HCT116 (cell line): ENCODE measurements at regions not wholly inside any gene's neighbourhood (a gene's known extent, or its start where the extent isn't known, plus 50 kb on each side); places are given as distances from the start of the nearest gene placed in this dataset.

Source experiments
- ATAC-seq: fragments of 200-7000 bp; cut with Tn5 transposase; 2 replicates; pipeline ENCODE4 v1.9.1; 2020; ENCODE audit warnings: mild to moderate bottlenecking, moderate library complexity
- BruUV-seq: library from RNA; stranded (reverse); fragments of 400-500 nt; replicated peaks from 2 replicates; lab custom pipeline; 2021; lab: Mats Ljungman, UMichigan
- CTCF ChIA-PET: fragments of 300-600 bp; sonication (Branson Sonifier 250); formaldehyde crosslinking; loops from one replicate; lab custom pipeline; 2021; ENCODE audit warnings: antibody characterized with exemption; lab: Charles Lee
- POLR2A ChIA-PET: fragments of 300-600, 350-600 bp; sonication (Branson Sonifier 250); formaldehyde crosslinking; loops from one replicate; lab custom pipeline; 2021; ENCODE audit warnings: antibody characterized with exemption; lab: Charles Lee
- RAD21 ChIA-PET, 2 experiments: fragments of 300-600 bp; sonication (Branson Sonifier 250); formaldehyde crosslinking; loops; one replicate each; lab custom pipeline; 2023; ENCODE audit warnings: low total read pairs in 2 of 2; ENCODE audit not compliant: uncharacterized antibody in 2 of 2, unreplicated experiment in 2 of 2, low non-redundant PET in 1 of 2; lab: Charles Lee
- DNase-seq: peaks from one replicate; pipeline ENCODE4 v3.0.0-alpha.2; 2010; ENCODE audit warnings: low read depth, low spot score
- H2AFZ ChIP-seq: fragments of 200-600 bp; shearing (Covaris generic), sonication (generic); 2 replicates; pipeline ENCODE4 v1.6.1; 2017; ENCODE audit warnings: low read depth, mixed run types, mixed read lengths, antibody characterized with exemption, low read length; ENCODE audit not compliant: poor library complexity, severe bottlenecking
- H3K27ac ChIP-seq: 2 replicates; pipeline ENCODE4 v1.5.1; 2012; ENCODE audit warnings: low read depth, low read length
- H3K27me3 ChIP-seq: fragments of 200-600 bp; sonication (generic); 2 replicates; pipeline ENCODE4 v1.6.1; 2016; ENCODE audit warnings: mixed run types, low read length, mixed read lengths; ENCODE audit not compliant: insufficient read depth
- H3K36me3 ChIP-seq, 2 experiments: fragments of 200-500 bp in 1 of 2; fragments of 200-600 bp in 1 of 2; sonication (Bioruptor generic) in 1 of 2; sonication (generic) in 1 of 2; 2 replicates each; pipeline versions ENCODE4 v1.5.1 to v1.6.1; 2014 to 2016; ENCODE audit warnings: low read length in 2 of 2, inconsistent platforms in 1 of 2, mixed read lengths in 1 of 2, mixed run types in 1 of 2; ENCODE audit not compliant: insufficient read depth in 2 of 2, control insufficient read depth in 1 of 2
- H3K4me1 ChIP-seq, 2 experiments: fragments of 200-600 bp in 1 of 2; sonication (generic) in 1 of 2; 2 replicates each; pipeline versions ENCODE4 v1.5.1 to v1.6.1; 2012 to 2017; ENCODE audit warnings: low read length in 2 of 2, inconsistent platforms in 1 of 2, mild to moderate bottlenecking in 1 of 2, mixed read lengths in 1 of 2, mixed run types in 1 of 2, moderate library complexity in 1 of 2; ENCODE audit not compliant: insufficient read depth in 2 of 2, control insufficient read depth in 1 of 2
- H3K4me2 ChIP-seq: fragments of 200-600 bp; sonication (generic); 2 replicates; pipeline ENCODE4 v1.6.1; 2017; ENCODE audit warnings: mixed run types, low read length, mixed read lengths
- H3K4me3 ChIP-seq, 2 experiments: fragments of 200-600 bp in 1 of 2; sonication (generic) in 1 of 2; replicated peaks in 1 of 2; 2 replicates each; pipeline ENCODE4 v1.5.1; 2011 to 2016; ENCODE audit warnings: low read length in 2 of 2, control low read depth in 1 of 2, low read depth in 1 of 2, mild to moderate bottlenecking in 1 of 2, mixed read lengths in 1 of 2, mixed run types in 1 of 2
- H3K79me2 ChIP-seq: fragments of 200-600 bp; sonication (generic); 2 replicates; pipeline ENCODE4 v1.6.1; 2017; ENCODE audit warnings: mild to moderate bottlenecking, mixed run types, low read length, moderate library complexity, mixed read lengths; ENCODE audit not compliant: insufficient read depth
- H3K9ac ChIP-seq: fragments of 200-600 bp; sonication (generic); 2 replicates; pipeline ENCODE4 v1.6.1; 2016; ENCODE audit warnings: low read length, mixed read lengths
- H3K9me2 ChIP-seq: fragments of 200-600 bp; sonication (generic), shearing (Covaris generic); 2 replicates; pipeline ENCODE4 v1.6.1; 2017; ENCODE audit warnings: mixed run types, mild to moderate bottlenecking, moderate library complexity; ENCODE audit not compliant: insufficient read depth
- H3K9me3 ChIP-seq, 2 experiments: fragments of 200-500 bp in 1 of 2; fragments of 200-600 bp in 1 of 2; sonication (Bioruptor generic) in 1 of 2; sonication (generic) in 1 of 2; 2 replicates each; pipeline ENCODE4 v1.6.1; 2014 to 2017; ENCODE audit warnings: low read length in 2 of 2, mixed read lengths in 2 of 2, inconsistent platforms in 1 of 2, low read depth in 1 of 2, mild to moderate bottlenecking in 1 of 2, mixed run types in 1 of 2, moderate library complexity in 1 of 2; ENCODE audit not compliant: control insufficient read depth in 1 of 2, insufficient read depth in 1 of 2
- H4K20me1 ChIP-seq: fragments of 200-600 bp; sonication (generic), shearing (Covaris generic); 2 replicates; pipeline ENCODE4 v1.6.1; 2017; ENCODE audit warnings: mixed run types, mild to moderate bottlenecking, moderate library complexity; ENCODE audit not compliant: insufficient read depth
- CBX3 ChIP-seq: IDR thresholded peaks from 2 replicates; pipeline ENCODE4 v1.6.1; 2012; ENCODE audit warnings: low read depth
- CEBPB ChIP-seq: IDR thresholded peaks from 2 replicates; pipeline ENCODE4 v1.6.1; 2012; ENCODE audit warnings: low read depth
- CTCF ChIP-seq, 3 experiments: fragments of 200-600 bp in 1 of 3; sonication (generic) in 1 of 3; IDR thresholded peaks in 2 of 3; conservative IDR thresholded peaks in 1 of 3; 2 replicates each; pipeline ENCODE4 v1.5.1; 2012 to 2017; ENCODE audit warnings: low read depth in 2 of 3, low read length in 2 of 3, antibody characterized with exemption in 1 of 3, borderline replicate concordance in 1 of 3, control low read depth in 1 of 3, mild to moderate bottlenecking in 1 of 3, mixed read lengths in 1 of 3, mixed run types in 1 of 3, moderate library complexity in 1 of 3; ENCODE audit not compliant: insufficient read depth in 1 of 3
- ELF1 ChIP-seq: IDR thresholded peaks from 2 replicates; pipeline ENCODE4 v1.6.1; 2012; ENCODE audit warnings: low read depth, borderline replicate concordance
- EZH2 ChIP-seq: fragments of 200-600 bp; sonication (generic); IDR thresholded peaks from 2 replicates; pipeline ENCODE4 v1.6.1; 2017; ENCODE audit warnings: antibody characterized with exemption, mixed run types
- JUND ChIP-seq: IDR thresholded peaks from 2 replicates; pipeline ENCODE4 v1.6.1; 2012
- POLR2AphosphoS5 ChIP-seq: IDR thresholded peaks from 2 replicates; pipeline ENCODE4 v1.6.1; 2011; ENCODE audit warnings: mild to moderate bottlenecking, low read depth, low read length, moderate library complexity
- SP1 ChIP-seq: IDR thresholded peaks from 2 replicates; pipeline ENCODE4 v1.6.1; 2012; ENCODE audit warnings: low read depth
- ZBTB33 ChIP-seq: IDR thresholded peaks from 2 replicates; pipeline ENCODE4 v1.6.1; 2011; ENCODE audit warnings: mild to moderate bottlenecking, low read length, moderate library complexity; ENCODE audit not compliant: insufficient replicate concordance; ENCODE audit errors: extremely low read depth
- ZFX ChIP-seq: fragments of 450-650 bp; IDR thresholded peaks from 2 replicates; pipeline ENCODE4 v1.6.1; 2017
- intact Hi-C: fragments of 100-400 bp; cut with micrococcal nuclease; formaldehyde crosslinking; loops from 2 replicates; pipeline ENCODE4 v1.10.0; 2022
- TF ChIP-seq, protein P1 (sequence below): IDR thresholded peaks from 2 replicates; pipeline ENCODE4 v1.6.1; 2012; ENCODE audit warnings: low read depth

GRCh38 chr4:120466429-120466828 lies 399.8 kb upstream of the MAD2L1 start:
- Histone ChIP-seq H2AFZ (no peak overlapping the region), H3K9me2 (no peaks in the 10 kb centered on the region), H3K27ac (no peak overlapping the region), H3K4me2 (no peak overlapping the region), H3K36me3 (no peaks in the 10 kb centered on the region), H3K9ac (no peak overlapping the region), H3K27me3 (no peaks in the 10 kb centered on the region), H3K4me1 (no peaks in the 10 kb centered on the region), H3K9me3 (no peaks in the 10 kb centered on the region), H4K20me1 (no peaks in the 10 kb centered on the region), H3K4me3 (no peak overlapping the region), H3K79me2 (no peaks in the 10 kb centered on the region)
- TF ChIP-seq CEBPB (no peak), ELF1 (no peak), JUND (no peak), SP1 (no peak), EZH2 (no peak), POLR2AphosphoS5 (no peak)
- POLR2A ChIA-PET, result no interaction called here
- BruUV-seq, result no TSS peak
- RAD21 ChIA-PET, result no interaction called here
- ATAC-seq (no peak), DNase-seq (no peak)
- intact Hi-C loops, result no loop called here
- CTCF ChIA-PET, result no interaction called here

DNA sequence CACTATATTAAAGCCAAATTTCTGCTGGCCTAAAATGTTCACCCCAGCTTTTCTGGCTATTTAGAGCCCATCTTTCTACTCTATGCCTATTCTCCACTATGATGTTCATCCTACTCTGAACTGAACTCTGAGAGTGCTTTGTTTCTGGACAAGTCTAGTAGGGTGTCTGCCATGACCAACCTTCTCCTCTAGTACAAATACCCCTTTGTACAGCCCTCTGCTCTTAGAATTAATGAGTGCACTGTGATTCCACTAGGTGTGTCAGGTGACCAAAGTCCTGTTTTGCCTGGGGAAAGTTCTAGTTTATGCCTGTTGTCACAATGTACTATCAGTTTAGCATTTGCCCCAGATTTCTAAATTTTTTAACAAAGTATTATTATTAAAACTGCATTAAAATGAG lies 388.1 kb upstream of the MAD2L1 start:
- Histone ChIP-seq H4K20me1 (no peaks in the 10 kb centered on the region), H3K36me3 (no peaks in the 10 kb centered on the region), H3K9me3 (no peaks in the 10 kb centered on the region), H2AFZ (no peak overlapping the region), H3K9ac (no peak overlapping the region), H3K27me3 (no peaks in the 10 kb centered on the region), H3K9me2 (no peaks in the 10 kb centered on the region), H3K4me1 (no peaks in the 10 kb centered on the region), H3K4me2 (no peak overlapping the region), H3K27ac (no peak overlapping the region), H3K4me3 (no peak overlapping the region), H3K79me2 (no peaks in the 10 kb centered on the region)
- intact Hi-C loops, result no loop called here
- RAD21 ChIA-PET, result no interaction called here
- POLR2A ChIA-PET, result no interaction called here
- CTCF ChIA-PET, result no interaction called here
- ATAC-seq (no peak), DNase-seq (no peak)
- TF ChIP-seq CBX3 (no peak), CEBPB (no peak), EZH2 (no peak), CTCF (IDR thresholded peaks at IDR 0.05 in 2 of 3, conservative IDR thresholded peaks at IDR 0.05 in 1 of 3; ENCODE audit: borderline replicate concordance in 1 of 3, insufficient read depth in 1 of 3, low read depth in 2 of 3, low read length in 2 of 3) (no peak), SP1 (no peak), ZFX (no peak), POLR2AphosphoS5 (no peak), ZBTB33 (no peak)
- TF ChIP-seq, protein P1, sequence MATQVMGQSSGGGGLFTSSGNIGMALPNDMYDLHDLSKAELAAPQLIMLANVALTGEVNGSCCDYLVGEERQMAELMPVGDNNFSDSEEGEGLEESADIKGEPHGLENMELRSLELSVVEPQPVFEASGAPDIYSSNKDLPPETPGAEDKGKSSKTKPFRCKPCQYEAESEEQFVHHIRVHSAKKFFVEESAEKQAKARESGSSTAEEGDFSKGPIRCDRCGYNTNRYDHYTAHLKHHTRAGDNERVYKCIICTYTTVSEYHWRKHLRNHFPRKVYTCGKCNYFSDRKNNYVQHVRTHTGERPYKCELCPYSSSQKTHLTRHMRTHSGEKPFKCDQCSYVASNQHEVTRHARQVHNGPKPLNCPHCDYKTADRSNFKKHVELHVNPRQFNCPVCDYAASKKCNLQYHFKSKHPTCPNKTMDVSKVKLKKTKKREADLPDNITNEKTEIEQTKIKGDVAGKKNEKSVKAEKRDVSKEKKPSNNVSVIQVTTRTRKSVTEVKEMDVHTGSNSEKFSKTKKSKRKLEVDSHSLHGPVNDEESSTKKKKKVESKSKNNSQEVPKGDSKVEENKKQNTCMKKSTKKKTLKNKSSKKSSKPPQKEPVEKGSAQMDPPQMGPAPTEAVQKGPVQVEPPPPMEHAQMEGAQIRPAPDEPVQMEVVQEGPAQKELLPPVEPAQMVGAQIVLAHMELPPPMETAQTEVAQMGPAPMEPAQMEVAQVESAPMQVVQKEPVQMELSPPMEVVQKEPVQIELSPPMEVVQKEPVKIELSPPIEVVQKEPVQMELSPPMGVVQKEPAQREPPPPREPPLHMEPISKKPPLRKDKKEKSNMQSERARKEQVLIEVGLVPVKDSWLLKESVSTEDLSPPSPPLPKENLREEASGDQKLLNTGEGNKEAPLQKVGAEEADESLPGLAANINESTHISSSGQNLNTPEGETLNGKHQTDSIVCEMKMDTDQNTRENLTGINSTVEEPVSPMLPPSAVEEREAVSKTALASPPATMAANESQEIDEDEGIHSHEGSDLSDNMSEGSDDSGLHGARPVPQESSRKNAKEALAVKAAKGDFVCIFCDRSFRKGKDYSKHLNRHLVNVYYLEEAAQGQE, result no peak
- BruUV-seq, result no TSS peak
